ENCODE measurements at regions not wholly inside any gene's neighbourhood (a gene's known extent, or its start where the extent isn't known, plus 50 kb on each side); places are given as distances from the start of the nearest gene placed in this dataset.

DNA sequence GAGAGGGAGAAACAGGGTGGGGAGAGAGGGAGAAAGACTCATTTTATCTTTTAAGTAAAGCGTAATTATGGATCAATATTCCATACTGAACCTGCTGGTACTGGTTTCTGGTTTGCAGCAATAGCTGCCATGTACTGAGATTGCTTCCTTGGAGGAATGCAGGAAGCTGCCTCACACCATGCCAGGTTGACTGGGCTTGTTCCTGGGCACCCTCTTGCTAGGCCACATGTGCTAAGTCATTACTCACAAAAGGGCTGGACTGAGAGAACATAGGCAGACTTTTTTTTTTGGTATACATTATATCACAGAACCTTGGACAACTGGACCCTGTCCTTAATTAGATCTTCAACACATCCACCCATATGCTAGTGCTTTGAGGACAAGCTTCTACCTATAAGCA lies 193.4 kb downstream of the ZNF621 start:
- H3K27ac Mint-ChIP-seq, result no peak overlapping the region
- H2AFZ ChIP-seq (ENCODE audit: low read length), result no peak overlapping the region
- H4K8ac ChIP-seq (replicated peaks; ENCODE audit: insufficient read length, low read depth, low read length), result no peak overlapping the region
- no peak overlapping the region for H3K4ac ChIP-seq (ENCODE audit: low read depth, low read length)
- H3K9ac ChIP-seq (ENCODE audit: extremely low read depth, insufficient read length, low read length), result no peak overlapping the region
- H2AK5ac ChIP-seq (ENCODE audit: insufficient read length, low read length), result no peak overlapping the region
- H3K18ac ChIP-seq (ENCODE audit: insufficient read length, low read depth, low read length), result no peak overlapping the region
- no peaks in the 10 kb centered on the region for H3K23me2 ChIP-seq (ENCODE audit: insufficient read length, low read depth, low read length, poor library complexity, severe bottlenecking)
- no peak for TF ChIP-seq CTCF (conservative IDR thresholded peaks at IDR 0.05)
- WGBS (ENCODE audit: extremely low coverage, insufficient read length, low lambda C conversion rate), result no CpG with 5 or more reads among the region's 1 CpG
- DNase-seq, result no peak
- H3K23ac ChIP-seq (ENCODE audit: insufficient read length, low read depth, low read length), result no peak overlapping the region
- no peak overlapping the region for H3K56ac ChIP-seq (ENCODE audit: insufficient read length, low read depth, low read length)
- H3T11ph ChIP-seq (ENCODE audit: low read length), result no peak overlapping the region
- no peak overlapping the region for H3K4me3 Mint-ChIP-seq
- no peak overlapping the region for H2BK12ac ChIP-seq (ENCODE audit: insufficient read length, low read depth, low read length)
- peaks cover 7% of the 10 kb centered on the region for H3K27me3 Mint-ChIP-seq (ENCODE audit: low read depth)
- H3K79me2 ChIP-seq (ENCODE audit: insufficient read depth, low read length), result no peaks in the 10 kb centered on the region
- no peaks in the 10 kb centered on the region for H3K9me3 Mint-ChIP-seq
- H3K27me3 ChIP-seq (ENCODE audit: insufficient read depth, low read length), result no peaks in the 10 kb centered on the region
- H3K36me3 Mint-ChIP-seq (ENCODE audit: insufficient read depth in 1 of 3, low read depth in 3 of 3), result no peaks in the 10 kb centered on the region
- no peaks in the 10 kb centered on the region for H3K79me1 ChIP-seq (ENCODE audit: insufficient read depth, low read depth, low read length, poor library complexity, severe bottlenecking)
- H3K9me3 ChIP-seq (ENCODE audit: control insufficient read depth, low read depth, low read length), result no peaks in the 10 kb centered on the region
- H3K4me1 Mint-ChIP-seq, result peaks cover 2% of the 10 kb centered on the region in 2 experiments; a peak in 2 of 4 replicates
- no peak overlapping the region for H2BK5ac ChIP-seq (ENCODE audit: insufficient read length, low read length)
- no peak overlapping the region for H3K14ac ChIP-seq (ENCODE audit: insufficient read depth, low read length)
- no peak overlapping the region for H2BK15ac ChIP-seq (ENCODE audit: low read depth, low read length)
- no peak overlapping the region for H2BK20ac ChIP-seq (ENCODE audit: low read depth, low read length, poor library complexity, severe bottlenecking)
- H3K4me2 ChIP-seq (ENCODE audit: insufficient read depth, insufficient read length, low read length), result no peak overlapping the region
- no peak overlapping the region for H2BK120ac ChIP-seq (ENCODE audit: low read depth, low read length, poor library complexity, severe bottlenecking)
- no peak overlapping the region for H4K91ac ChIP-seq (ENCODE audit: insufficient read length, low read depth, low read length)
- H4K20me1 ChIP-seq (ENCODE audit: control insufficient read depth, insufficient read depth, insufficient read length), result no peaks in the 10 kb centered on the region
- H4K5ac ChIP-seq (ENCODE audit: insufficient read length, low read depth, low read length), result no peak overlapping the region
- no peak overlapping the region for H3K27ac ChIP-seq (ENCODE audit: insufficient read length, low read depth, low read length)
- H3K4me1 ChIP-seq (ENCODE audit: insufficient read depth, low read length), result no peaks in the 10 kb centered on the region

Data from H9 (cell line).